HG03108 (cell line): ENCODE measurements at regions not wholly inside any gene's neighbourhood (a gene's known extent, or its start where the extent isn't known, plus 50 kb on each side); places are given as distances from the start of the nearest gene placed in this dataset.

Experiments used
- ATAC-seq: cut with Tn5 transposase; IDR thresholded peaks from one replicate; pipeline ENCODE4 v1.9.1; 2021; ENCODE audit warnings: moderate library complexity; ENCODE audit not compliant: unreplicated experiment

GRCh38 chr10:78570633-78571235 is 498.0 kb upstream of the ZMIZ1 start:
- ATAC-seq = no peak

- ATAC-seq = no peak
Measured at GRCh38 chr10:78571286-78571685, 497.5 kb upstream of the ZMIZ1 start.

DNA sequence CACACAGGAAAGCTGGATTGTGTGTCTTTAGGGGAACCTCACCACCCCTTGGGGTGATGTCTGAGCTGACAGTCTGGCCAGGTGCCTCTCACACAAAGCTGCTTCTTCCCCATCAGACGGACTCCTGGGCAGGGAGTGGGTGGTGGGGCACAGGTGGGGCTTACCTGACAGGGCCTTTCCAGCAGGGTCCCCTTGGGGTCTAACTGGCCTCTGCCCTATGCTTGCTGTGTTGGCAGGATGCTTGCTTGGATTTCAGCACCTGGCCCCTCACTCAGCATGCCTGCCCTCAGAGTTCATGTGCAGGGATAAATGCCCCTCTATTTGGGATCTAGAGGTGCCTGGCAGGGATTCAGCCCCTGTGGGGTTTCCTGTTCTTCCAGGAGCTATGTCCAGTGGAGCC is 496.9 kb upstream of the ZMIZ1 start:
- no peak for ATAC-seq

DNA sequence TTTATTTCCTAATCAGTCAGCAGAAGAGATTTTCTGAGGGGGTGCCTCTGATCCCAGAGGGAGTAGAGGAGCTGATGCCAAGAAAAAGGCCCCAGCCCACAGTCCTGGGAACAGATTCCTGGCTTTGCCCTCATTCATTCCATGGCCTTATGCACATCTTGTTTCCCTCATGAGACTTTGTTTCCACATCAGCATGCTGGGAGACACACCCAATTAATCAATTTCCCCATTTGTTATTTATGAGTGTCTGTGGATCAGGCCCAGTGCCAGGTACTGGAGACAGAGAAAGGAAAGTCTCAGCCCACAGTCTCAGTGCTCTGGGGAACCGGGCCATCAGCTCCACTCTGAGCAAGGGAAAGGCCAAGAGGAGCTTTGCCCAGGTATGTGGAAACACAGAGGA is 496.2 kb upstream of the ZMIZ1 start:
- no peak for ATAC-seq

- no peak for ATAC-seq
Measured at GRCh38 chr10:78574547-78574946, 494.2 kb upstream of the ZMIZ1 start.

- no peak for ATAC-seq
Measured at GRCh38 chr10:78575400-78575799, 493.4 kb upstream of the ZMIZ1 start.

DNA sequence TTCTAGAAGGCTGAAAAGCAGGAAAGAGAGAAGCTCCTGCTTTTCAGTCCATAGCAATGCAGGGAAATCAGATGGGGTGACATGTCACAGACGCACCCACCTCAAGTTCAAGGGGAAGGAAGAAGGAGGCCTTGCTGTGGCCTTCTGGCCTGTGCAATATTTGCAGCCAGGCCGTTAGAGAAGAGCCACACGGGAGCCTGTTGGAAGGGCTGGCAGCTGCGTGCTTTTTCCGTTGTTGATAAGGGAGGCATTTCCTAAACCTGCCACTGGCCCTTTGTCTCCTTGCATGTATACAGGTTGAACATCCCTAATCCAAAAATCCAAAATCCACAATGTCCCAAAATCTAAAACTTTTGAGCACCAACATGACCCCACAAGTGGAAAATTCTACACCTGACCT is 492.5 kb upstream of the ZMIZ1 start:
- no peak for ATAC-seq

DNA sequence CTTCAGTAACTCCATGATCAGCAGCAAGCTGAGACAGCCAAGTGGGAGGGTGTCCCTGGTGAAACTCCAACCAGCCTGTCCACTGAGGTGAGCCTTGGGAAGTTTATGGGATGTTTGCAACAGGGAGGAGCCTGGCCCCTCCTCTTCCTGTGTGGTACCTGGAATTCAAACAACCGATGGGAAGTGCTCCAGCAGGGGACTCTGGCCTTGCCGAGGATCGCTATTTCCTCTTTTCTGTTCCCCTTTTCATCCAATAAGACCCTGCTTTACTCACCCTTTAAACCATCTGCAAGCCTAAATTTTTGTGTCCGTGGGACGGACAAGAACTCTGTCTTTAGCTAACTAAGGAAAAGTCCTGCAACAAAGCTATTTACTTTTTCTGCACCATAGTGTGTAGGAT is 491.1 kb upstream of the ZMIZ1 start:
- no peak for ATAC-seq

DNA sequence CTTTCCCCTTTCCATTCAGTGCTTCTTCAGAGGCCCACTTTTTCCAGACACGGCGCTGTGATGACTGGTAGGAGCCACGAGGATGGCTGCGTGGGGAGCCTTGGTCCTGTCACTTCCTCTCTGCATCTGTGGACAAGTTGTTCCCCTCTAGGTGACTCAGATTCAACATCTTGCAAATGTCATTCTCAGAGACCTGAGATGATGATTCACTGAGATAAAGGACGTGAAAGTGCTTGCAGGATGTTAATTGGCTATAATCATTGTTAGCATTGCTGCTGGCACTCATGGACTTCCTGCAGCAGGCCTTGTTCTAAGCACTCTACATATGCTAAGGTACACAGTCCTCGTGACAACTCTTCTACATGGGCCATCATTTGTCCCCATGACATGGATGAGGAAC is 489.8 kb upstream of the ZMIZ1 start:
- ATAC-seq = no peak

DNA sequence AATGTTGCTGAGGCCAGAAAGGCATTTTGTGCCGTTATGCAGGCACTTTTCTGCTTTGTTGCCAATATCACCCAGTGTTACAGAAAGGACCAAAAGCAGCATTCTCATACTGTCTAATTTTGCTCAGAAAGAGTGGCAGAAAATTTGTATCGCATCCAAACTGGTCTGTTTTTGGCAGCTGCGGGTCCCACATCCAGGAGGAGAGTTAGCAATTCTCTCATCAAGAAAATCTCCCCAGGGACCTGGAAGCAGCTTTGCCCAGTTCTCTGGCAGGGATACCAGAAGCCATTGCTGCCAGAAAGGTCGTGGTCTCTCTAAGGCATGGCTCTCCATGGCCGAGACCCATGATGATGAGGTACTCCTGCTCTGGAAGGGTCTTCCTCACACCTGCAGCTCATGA is 489.2 kb upstream of the ZMIZ1 start:
- no peak for ATAC-seq

GRCh38 chr10:78579995-78580394 is 488.8 kb upstream of the ZMIZ1 start:
- no peak for ATAC-seq

GRCh38 chr10:78581133-78581694 is 487.6 kb upstream of the ZMIZ1 start:
- ATAC-seq = no peak

DNA sequence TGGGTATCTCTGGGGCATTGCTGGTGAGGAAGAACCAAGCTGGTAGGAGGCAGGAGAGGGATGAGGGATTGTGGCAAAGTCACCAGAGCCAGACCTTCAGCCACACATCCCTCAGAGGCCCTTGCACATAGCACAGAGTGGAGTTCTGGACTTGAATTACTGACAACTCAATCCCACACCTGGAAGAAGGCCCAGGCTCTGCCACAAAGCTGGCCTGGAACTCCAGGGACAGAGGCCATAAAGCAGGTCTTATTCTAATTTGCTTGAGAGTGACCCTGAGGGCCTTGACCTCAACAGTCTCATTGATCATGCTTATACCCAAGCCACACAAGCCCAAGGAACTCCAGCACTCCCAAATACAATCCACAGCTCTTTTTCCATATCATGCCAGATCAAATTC is 486.2 kb upstream of the ZMIZ1 start:
- ATAC-seq = no peak

DNA sequence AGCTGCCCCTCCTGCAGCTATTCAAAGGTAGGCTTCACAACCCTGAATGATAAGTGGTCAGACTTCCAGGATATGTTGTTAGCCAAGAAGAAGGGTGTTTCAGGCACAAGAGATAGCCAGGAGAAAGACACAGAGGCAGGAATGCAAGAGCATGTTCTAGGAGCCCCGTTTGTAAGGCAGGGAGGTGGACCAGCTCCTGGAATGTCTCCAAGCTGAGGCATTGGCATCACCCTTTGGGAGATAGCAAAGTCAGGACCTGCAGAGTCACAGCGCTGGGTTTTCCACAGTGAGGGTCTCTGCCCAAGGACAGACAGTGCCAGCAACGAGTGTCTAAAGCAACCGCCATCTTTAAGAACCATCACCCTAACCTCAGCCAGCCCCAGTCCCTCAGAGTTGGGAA is 484.5 kb upstream of the ZMIZ1 start:
- no peak for ATAC-seq

DNA sequence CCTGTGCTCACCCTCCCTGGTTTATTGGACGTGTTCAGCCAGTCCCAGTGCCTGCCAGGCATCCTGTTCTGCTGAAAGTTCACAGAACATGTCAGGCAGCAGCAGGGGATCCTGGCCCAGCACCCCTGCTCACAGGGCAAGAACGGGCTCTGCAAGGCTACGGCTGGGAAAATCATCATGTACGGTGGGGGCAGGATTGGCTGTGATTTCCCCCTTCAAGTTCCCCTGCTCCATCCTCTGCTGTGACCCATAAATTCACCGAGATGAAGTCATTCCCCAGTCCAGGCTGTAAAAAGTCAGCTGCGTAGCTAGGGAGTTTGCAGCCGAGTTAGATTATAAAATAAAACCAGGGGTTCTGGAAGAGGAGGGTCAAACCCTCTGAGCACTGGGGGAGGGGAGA is 484.1 kb upstream of the ZMIZ1 start:
- ATAC-seq = no peak

DNA sequence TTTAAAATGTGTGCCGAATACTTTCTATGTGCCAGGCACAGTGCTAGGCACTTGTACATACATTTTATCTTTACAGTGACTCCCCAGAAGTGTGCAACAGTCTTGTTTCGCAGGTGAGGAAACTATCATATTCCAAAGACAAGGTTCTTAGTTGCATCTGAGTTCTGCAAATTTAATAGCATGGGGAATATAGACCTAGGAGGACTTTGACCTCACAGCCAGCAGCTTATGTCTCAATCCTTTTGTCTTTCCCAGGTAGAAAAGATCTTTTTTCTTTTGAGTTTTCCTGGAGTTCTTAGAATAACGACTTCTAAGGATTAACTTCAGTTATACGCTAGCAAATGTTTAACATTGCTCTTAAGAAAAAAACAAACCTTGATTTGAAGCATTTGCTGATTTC is 482.8 kb upstream of the ZMIZ1 start:
- ATAC-seq = no peak

DNA sequence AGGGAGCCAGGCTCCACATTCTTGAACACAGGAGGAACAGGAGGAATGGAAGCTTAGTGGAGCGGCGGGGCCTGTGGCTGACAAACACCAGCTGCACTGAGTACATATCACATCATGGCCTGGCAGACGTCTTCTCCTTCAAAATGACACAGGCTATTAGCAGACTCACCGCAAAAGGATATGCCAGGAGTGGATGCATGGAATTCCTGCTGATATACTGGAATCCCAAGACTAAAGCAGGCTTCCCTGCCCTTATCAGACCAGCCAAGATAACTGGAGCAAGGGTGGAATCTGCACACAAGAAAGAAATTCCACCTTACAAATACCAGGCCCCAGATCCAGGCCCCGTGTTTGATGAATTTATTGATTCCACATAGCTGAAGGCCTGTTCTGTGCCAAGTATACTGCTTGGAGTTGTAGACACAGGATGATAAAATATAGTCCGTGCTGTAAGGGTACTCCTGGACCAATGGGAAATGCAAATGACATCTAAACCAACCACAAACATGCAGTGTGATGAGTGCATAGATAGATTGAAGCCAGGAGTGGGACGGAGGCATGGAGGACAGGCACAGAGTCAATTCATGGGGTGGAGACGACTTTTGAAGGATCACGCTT is 480.5 kb upstream of the ZMIZ1 start:
- no peak for ATAC-seq

DNA sequence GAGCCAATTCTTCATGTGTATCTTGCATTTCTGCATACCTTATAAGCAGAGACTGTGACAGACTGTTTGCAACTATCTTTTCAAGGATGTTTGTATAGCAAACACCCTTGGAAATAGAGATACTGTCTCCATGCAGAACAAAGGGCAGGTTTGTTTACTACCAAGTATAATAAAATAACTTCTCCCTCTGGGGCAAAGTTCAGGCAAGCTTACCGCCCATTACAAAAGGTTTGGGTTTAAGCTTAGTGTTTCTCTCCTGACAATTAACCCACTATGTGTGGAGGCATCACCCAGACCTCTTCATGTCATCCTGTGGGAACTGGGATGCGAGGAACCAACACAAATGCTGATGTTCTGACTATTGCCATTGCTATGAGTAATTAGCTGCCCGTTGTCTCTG is 479.1 kb upstream of the ZMIZ1 start:
- no peak for ATAC-seq

- no peak for ATAC-seq
Measured at GRCh38 chr10:78591066-78591465, 477.7 kb upstream of the ZMIZ1 start.

- ATAC-seq = no peak
Measured at GRCh38 chr10:78594559-78595268, 474.1 kb upstream of the ZMIZ1 start.

DNA sequence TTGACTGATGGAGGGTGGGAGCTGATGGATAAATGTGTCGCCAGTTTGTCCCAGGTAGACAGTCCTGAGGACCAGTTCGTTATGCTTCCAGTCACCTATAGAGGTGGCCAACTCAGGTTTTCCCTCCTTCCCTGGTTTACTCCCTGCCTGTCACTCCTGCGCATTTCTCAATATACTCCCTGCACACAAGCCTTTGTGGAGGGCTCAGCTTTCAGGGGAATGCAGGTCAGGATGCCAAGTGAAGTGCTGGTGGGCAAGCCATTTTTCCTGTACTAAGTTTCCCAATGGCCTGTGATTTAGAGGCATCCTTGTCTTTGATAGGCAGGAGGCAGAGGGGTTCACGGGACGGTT is 473.5 kb upstream of the ZMIZ1 start:
- ATAC-seq = no peak

- ATAC-seq = no peak
Measured at GRCh38 chr10:78596556-78596955, 472.2 kb upstream of the ZMIZ1 start.
